GM12873 (cell line): ENCODE measurements at regions not wholly inside any gene's neighbourhood (a gene's known extent, or its start where the extent isn't known, plus 50 kb on each side); places are given as distances from the start of the nearest gene placed in this dataset.

Experiments used
- TF ChIP-seq, protein P1 (sequence below): IDR thresholded peaks from 2 replicates; pipeline ENCODE4 v1.5.1; 2012; ENCODE audit warnings: low read depth, mild to moderate bottlenecking, moderate library complexity, low read length, control low read depth; ENCODE audit not compliant: insufficient read depth; ENCODE audit errors: missing control alignments

DNA sequence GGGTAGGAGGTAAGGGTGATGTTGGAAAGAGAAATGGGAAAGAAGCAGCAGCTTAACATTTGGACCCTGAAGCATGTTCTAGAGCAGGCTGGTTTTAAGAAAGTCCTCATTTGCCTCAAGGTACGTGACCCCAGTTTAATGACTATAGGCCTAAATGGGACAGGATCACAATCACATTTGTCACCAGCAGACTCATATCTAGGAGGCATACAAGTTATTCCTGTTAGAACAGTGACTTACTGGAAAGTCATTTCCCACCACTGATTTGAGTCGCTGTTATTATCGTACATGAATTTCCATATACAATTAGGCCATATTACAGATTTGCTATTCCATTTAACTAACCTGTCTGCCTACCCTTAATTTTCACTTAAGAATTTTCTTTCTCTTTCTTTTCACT, 326.1 kb downstream of the DAD1 start:
- TF ChIP-seq, protein P1, sequence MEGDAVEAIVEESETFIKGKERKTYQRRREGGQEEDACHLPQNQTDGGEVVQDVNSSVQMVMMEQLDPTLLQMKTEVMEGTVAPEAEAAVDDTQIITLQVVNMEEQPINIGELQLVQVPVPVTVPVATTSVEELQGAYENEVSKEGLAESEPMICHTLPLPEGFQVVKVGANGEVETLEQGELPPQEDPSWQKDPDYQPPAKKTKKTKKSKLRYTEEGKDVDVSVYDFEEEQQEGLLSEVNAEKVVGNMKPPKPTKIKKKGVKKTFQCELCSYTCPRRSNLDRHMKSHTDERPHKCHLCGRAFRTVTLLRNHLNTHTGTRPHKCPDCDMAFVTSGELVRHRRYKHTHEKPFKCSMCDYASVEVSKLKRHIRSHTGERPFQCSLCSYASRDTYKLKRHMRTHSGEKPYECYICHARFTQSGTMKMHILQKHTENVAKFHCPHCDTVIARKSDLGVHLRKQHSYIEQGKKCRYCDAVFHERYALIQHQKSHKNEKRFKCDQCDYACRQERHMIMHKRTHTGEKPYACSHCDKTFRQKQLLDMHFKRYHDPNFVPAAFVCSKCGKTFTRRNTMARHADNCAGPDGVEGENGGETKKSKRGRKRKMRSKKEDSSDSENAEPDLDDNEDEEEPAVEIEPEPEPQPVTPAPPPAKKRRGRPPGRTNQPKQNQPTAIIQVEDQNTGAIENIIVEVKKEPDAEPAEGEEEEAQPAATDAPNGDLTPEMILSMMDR = no peak

- TF ChIP-seq, protein P1 = no peak
Measured at GRCh38 chr14:22255017-22255950, 333.7 kb downstream of the DAD1 start.

GRCh38 chr14:22252686-22253085, 336.3 kb downstream of the DAD1 start:
- TF ChIP-seq, protein P1 = no peak

DNA sequence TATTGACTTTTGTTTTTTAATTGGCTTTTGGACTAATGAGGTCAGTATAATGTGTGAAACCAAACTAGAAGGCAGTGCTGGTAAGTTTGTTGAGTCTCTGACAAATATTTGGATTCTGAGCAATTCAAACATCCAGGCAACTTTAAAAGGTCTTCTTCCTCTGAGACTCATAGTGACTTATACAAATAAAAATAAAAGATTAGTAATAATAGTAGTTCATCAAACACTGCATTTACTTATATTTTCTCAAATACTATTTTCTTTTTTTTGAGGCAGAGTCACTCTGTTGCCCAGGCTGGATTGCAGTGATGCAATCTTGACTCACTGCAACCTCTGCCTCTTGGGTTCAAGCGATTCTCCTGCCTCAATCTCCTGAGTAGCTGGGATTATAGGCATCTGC, 337.9 kb downstream of the DAD1 start:
- TF ChIP-seq, protein P1 = no peak

GRCh38 chr14:22249770-22250169, 339.3 kb downstream of the DAD1 start:
- TF ChIP-seq, protein P1 = no peak

DNA sequence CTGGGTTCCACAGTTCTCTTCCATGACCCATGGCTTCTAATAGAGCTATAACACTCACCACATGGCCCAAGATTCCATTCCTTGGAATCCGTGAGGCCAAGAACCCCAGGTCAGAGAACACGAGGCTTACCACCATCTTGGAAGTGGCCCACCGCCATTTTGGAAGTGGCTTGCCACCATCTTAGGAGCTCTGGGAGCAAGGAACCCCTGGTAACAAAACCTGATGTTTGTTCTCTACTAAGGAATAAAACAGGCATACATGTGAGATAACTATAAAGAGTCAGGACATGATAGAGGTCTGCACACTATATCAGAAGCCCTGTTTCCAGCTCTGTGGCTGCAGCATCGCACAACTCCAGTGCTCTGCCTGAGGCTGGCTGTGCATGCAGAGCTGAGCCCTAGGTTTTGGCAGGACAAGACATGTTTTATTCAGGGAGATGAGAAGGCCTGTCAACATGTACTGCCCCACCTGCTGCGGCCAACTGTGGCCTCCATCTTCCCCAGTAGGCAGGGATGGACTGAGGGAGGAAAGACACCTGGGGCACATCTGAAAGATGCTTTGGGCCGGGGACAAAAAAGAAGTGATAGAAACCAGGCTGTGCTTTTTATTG, 344.9 kb downstream of the DAD1 start:
- TF ChIP-seq, protein P1 = no peak

- TF ChIP-seq, protein P1 = no peak
Measured at GRCh38 chr14:22233377-22233776, 355.6 kb downstream of the DAD1 start.
